ENCODE measurements at regions not wholly inside any gene's neighbourhood (a gene's known extent, or its start where the extent isn't known, plus 50 kb on each side); places are given as distances from the start of the nearest gene placed in this dataset.

DNA sequence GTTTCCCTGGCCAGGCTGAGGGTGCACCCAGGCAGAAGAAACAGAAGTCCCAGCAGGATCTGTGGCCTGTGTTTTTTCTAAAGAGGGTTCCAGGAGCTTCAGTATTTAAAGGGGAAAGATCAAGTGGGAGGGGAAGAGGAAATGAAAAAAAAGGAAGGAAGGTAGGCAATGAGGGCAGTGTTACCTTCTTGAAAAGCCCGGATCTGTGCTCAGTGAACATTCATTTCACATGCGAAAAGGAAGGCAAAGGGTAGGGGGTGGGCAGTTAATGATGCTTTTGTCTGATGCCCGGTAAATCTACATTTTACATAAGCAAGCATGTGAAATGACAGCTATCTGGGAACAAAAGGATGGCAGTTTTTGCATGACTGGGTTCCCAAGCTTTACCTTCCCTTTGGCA lies 326.2 kb downstream of the UQCRFS1 start:
- TF ChIP-seq, protein P1, sequence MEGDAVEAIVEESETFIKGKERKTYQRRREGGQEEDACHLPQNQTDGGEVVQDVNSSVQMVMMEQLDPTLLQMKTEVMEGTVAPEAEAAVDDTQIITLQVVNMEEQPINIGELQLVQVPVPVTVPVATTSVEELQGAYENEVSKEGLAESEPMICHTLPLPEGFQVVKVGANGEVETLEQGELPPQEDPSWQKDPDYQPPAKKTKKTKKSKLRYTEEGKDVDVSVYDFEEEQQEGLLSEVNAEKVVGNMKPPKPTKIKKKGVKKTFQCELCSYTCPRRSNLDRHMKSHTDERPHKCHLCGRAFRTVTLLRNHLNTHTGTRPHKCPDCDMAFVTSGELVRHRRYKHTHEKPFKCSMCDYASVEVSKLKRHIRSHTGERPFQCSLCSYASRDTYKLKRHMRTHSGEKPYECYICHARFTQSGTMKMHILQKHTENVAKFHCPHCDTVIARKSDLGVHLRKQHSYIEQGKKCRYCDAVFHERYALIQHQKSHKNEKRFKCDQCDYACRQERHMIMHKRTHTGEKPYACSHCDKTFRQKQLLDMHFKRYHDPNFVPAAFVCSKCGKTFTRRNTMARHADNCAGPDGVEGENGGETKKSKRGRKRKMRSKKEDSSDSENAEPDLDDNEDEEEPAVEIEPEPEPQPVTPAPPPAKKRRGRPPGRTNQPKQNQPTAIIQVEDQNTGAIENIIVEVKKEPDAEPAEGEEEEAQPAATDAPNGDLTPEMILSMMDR (IDR thresholded peaks at IDR 0.05): no peak
- no peak for TF ChIP-seq POLR2AphosphoS5 (IDR thresholded peaks at IDR 0.05)
- TF ChIP-seq POLR2A (IDR thresholded peaks at IDR 0.05): no peak
